Activated CD8-positive, alpha-beta T cell treated with anti-CD3 and anti-CD28 coated beads for 36 hours (primary cell): ENCODE measurements at regions not wholly inside any gene's neighbourhood (a gene's known extent, or its start where the extent isn't known, plus 50 kb on each side); places are given as distances from the start of the nearest gene placed in this dataset.
A peak's percentile ranks its signal among the peaks of the same experiment; 100 is the strongest.

ENCODE experiments used
- ATAC-seq: fragments of 200-7000 bp; cut with Tn5 transposase; one replicate; pipeline ENCODE4 v1.10.0; 2021; ENCODE audit warnings: mild to moderate bottlenecking, moderate library complexity
- CTCF ChIA-PET: fragments of 350-600 bp; sonication (Branson Sonifier 250); formaldehyde crosslinking; loops from one replicate; lab custom pipeline; 2021; ENCODE audit warnings: antibody characterized with exemption; lab: Charles Lee
- POLR2A ChIA-PET: fragments of 350-600 bp; sonication (Branson Sonifier 250); formaldehyde crosslinking; loops from one replicate; lab custom pipeline; 2021; ENCODE audit warnings: antibody characterized with exemption; lab: Charles Lee
- DNase-seq: peaks from one replicate; pipeline ENCODE4 v3.0.0-alpha.2; 2020
- H3K27ac Mint-ChIP-seq: one replicate; pipeline ENCODE4 v1.8.0; 2021; ENCODE audit warnings: mild to moderate bottlenecking, mixed read lengths
- H3K27me3 Mint-ChIP-seq: one replicate; pipeline ENCODE4 v1.8.0; 2021; ENCODE audit warnings: mixed read lengths
- H3K36me3 Mint-ChIP-seq: one replicate; pipeline ENCODE4 v1.8.0; 2021; ENCODE audit warnings: low read depth, mixed read lengths
- H3K4me1 Mint-ChIP-seq: one replicate; pipeline ENCODE4 v1.8.0; 2021; ENCODE audit warnings: low read depth, mixed read lengths
- H3K4me3 Mint-ChIP-seq: one replicate; pipeline ENCODE4 v1.8.0; 2021; ENCODE audit warnings: mild to moderate bottlenecking, moderate library complexity, mixed read lengths
- H3K9me3 Mint-ChIP-seq: one replicate; pipeline ENCODE4 v1.8.0; 2021; ENCODE audit warnings: mixed read lengths
- intact Hi-C: fragments of 100-400 bp; cut with micrococcal nuclease; formaldehyde crosslinking; loops from one replicate; pipeline ENCODE4 v1.10.0; 2022
- TF ChIP-seq, protein P1 (sequence below): fragments of 200-600 bp; IDR thresholded peaks from one replicate; pipeline ENCODE4 v1.8.0; 2022; ENCODE audit warnings: antibody characterized with exemption, mild to moderate bottlenecking

DNA sequence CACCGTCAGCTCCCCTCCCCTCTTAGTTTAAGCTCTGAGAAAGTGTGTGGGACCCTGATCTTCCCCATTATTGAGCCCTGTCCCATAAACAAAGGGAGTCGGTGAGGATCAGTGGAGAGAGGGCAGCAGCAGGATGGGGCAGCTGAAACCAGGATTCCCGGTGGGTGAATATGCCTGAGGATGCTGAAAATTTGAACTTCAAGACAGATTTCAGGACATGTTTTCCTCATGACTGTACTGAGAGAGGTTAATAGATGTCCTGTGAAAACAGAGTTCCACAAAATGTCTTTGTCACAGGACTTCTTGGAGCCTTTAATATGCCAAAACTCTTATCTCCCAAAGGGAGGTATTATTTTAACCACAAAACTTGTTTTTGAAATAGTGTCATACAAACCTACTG, 53.5 kb upstream of the SLC22A16 start:
- Mint-ChIP-seq H3K4me1 (peaks cover 12% of the 10 kb centered on the region), H3K27me3 (peaks cover 5% of the 10 kb centered on the region), H3K36me3 (no peaks in the 10 kb centered on the region), H3K27ac (no peak overlapping the region), H3K9me3 (no peaks in the 10 kb centered on the region), H3K4me3 (no peak overlapping the region)
- DNase-seq (no peak), ATAC-seq (no peak)
- POLR2A ChIA-PET = no interaction called here
- CTCF ChIA-PET = interaction anchor here (0.6 to 4.2 kb wide), 5 partner anchors 8 to 427 kb away, joined by 3 to 25 read pairs (median 10); no protein-coding TSS in a partner anchor
- TF ChIP-seq, protein P1, sequence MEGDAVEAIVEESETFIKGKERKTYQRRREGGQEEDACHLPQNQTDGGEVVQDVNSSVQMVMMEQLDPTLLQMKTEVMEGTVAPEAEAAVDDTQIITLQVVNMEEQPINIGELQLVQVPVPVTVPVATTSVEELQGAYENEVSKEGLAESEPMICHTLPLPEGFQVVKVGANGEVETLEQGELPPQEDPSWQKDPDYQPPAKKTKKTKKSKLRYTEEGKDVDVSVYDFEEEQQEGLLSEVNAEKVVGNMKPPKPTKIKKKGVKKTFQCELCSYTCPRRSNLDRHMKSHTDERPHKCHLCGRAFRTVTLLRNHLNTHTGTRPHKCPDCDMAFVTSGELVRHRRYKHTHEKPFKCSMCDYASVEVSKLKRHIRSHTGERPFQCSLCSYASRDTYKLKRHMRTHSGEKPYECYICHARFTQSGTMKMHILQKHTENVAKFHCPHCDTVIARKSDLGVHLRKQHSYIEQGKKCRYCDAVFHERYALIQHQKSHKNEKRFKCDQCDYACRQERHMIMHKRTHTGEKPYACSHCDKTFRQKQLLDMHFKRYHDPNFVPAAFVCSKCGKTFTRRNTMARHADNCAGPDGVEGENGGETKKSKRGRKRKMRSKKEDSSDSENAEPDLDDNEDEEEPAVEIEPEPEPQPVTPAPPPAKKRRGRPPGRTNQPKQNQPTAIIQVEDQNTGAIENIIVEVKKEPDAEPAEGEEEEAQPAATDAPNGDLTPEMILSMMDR = no peak
- intact Hi-C loops = loop anchor here (2.0 kb wide), 1 partner anchor 419 kb away; no protein-coding TSS in a partner anchor

DNA sequence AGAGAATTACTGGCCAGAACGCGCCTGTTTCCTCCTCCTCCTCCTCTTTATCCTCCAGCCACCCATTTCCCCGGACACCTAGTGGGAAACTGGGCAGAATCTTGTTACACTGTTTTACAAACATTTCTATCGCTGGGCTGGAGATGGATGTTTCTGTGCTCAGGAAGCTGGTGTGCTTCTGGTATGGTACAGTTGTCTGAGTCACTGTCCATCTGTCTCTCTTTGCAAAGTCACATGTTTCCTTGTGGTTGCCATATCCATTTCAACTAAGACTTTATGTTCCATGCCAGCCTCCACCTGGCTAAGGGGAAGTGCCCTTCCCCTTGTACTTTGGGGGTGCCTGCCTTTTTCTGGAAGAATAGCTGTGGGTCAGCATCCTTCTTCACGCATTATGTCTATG, 52.9 kb upstream of the SLC22A16 start:
- Mint-ChIP-seq H3K4me3 (no peak overlapping the region), H3K27me3 (peaks cover 5% of the 10 kb centered on the region), H3K27ac (no peak overlapping the region), H3K4me1 (peaks cover 7% of the 10 kb centered on the region), H3K9me3 (no peaks in the 10 kb centered on the region), H3K36me3 (no peaks in the 10 kb centered on the region)
- intact Hi-C loops = loop anchor here (2.0 kb wide), 1 partner anchor 419 kb away; no protein-coding TSS in a partner anchor
- TF ChIP-seq, protein P1 = no peak
- POLR2A ChIA-PET = no interaction called here
- DNase-seq = no peak
- peak; percentile 34 for ATAC-seq
- CTCF ChIA-PET = interaction anchor here (1.4 to 4.2 kb wide), 4 partner anchors 8 to 416 kb away, joined by 7 to 25 read pairs (median 10); no protein-coding TSS in a partner anchor

DNA sequence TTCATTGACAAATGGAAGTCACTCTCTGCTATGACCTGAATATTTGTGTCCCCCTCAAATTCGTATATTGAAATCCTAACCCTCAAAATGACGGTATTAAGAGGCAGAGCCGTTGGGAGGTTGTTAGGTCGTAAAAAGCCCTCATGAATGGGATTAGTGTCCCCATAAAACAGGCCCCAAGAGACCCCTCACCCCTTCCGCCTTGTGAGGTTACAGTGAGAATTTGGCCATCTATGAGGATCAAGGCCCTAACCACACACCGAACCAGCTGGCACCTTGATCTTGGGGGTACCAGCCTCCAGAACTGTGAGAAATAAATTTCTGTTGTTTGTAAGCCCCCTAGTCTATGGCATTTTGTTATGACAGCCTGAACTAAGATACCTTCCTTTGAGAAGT, 52.5 kb upstream of the SLC22A16 start:
- Mint-ChIP-seq H3K9me3 (no peaks in the 10 kb centered on the region), H3K27me3 (peaks cover 5% of the 10 kb centered on the region), H3K4me3 (no peak overlapping the region), H3K27ac (no peak overlapping the region), H3K36me3 (no peaks in the 10 kb centered on the region), H3K4me1 (peaks cover 6% of the 10 kb centered on the region)
- ChIA-PET CTCF (interaction anchor here (0.6 to 4.2 kb wide), 26 partner anchors 9 to 482 kb away, joined by 3 to 25 read pairs (median 4); partner anchors contain the start of gene GTF3C6), POLR2A (no interaction called here)
- TF ChIP-seq, protein P1 = no peak
- intact Hi-C loops = loop anchor here (2.0 kb wide), 1 partner anchor 420 kb away; no protein-coding TSS in a partner anchor
- ATAC-seq (no peak), DNase-seq (no peak)

DNA sequence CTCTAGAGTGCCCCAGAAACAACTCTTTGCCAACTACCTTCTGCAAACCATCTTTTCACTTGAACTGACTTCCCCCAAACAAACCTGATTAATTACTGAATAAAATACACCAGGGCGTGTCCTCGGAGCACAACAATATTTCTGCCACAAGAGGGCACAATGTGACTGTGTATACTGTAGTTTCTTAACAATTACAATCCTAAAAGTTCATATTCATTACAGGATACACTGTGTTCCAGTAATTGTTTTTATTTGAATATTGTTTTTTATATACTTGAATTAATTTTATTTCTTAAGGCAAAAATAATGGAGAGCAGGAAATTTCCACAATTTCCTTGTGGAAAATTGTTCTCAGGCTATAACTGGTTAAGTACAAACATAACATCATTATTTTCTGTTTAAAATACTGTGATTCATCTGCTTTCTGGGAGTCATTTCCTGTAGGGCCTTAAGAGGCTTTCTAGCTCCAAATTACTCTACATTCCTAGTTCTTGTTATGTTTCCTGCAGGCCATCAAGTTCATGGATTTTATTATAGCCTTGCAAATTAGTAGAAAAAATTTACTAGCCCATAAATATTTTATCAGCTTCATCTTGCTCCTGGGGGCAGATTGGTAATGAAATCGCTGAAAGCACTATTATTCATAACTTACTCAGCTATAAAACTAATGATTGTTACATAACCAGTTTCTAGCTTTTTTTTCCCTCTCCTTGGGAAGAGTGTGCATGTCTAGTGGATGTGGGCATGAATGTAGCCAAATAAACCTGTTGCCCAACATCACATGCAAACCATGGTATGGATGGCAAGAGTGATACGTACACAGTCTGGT, 51.9 kb upstream of the SLC22A16 start:
- H3K27ac Mint-ChIP-seq = no peak overlapping the region
- no peaks in the 10 kb centered on the region for H3K9me3 Mint-ChIP-seq
- TF ChIP-seq, protein P1 = peak; percentile 92
- H3K27me3 Mint-ChIP-seq = peaks cover 5% of the 10 kb centered on the region
- ChIA-PET CTCF (interaction anchor here (0.6 to 4.2 kb wide), 29 partner anchors 9 to 482 kb away, joined by 3 to 25 read pairs (median 4); partner anchors contain the start of gene GTF3C6), POLR2A (no interaction called here)
- DNase-seq (peak; percentile 73), ATAC-seq (peak; percentile 67)
- no peaks in the 10 kb centered on the region for H3K36me3 Mint-ChIP-seq
- intact Hi-C loops = loop anchor here (2.0 kb wide), 1 partner anchor 420 kb away; no protein-coding TSS in a partner anchor
- H3K4me1 Mint-ChIP-seq = peaks cover 6% of the 10 kb centered on the region
- H3K4me3 Mint-ChIP-seq = no peak overlapping the region

DNA sequence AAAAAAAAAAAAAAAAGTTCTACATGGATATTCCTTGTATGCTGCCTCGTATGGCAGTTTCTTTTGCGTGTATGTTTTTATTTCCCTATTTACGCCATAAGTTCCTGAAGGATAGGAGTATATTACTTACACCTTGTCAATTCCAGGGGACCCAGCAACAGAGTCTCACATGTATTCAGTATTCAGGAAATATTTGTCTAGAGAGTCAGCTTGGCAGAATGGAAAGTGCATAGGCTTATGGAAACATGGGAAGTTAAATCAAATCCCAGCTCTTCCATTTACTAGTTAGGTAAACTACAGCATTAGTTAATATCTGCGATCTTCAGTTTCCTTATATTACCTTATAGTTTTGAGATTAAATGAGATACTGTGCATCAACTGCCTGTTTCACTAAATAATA, 51.1 kb upstream of the SLC22A16 start:
- Mint-ChIP-seq H3K4me3 (no peak overlapping the region), H3K9me3 (no peaks in the 10 kb centered on the region), H3K27me3 (peaks cover 5% of the 10 kb centered on the region), H3K4me1 (peaks cover 6% of the 10 kb centered on the region), H3K27ac (no peak overlapping the region), H3K36me3 (no peaks in the 10 kb centered on the region)
- ChIA-PET POLR2A (no interaction called here), CTCF (interaction anchor here (1.0 to 4.2 kb wide), 10 partner anchors 10 to 455 kb away, joined by 3 to 25 read pairs (median 4); no protein-coding TSS in a partner anchor)
- intact Hi-C loops = no loop called here
- DNase-seq (no peak), ATAC-seq (no peak)
- TF ChIP-seq, protein P1 = no peak
